HG03159 (cell line): ENCODE measurements at regions not wholly inside any gene's neighbourhood (a gene's known extent, or its start where the extent isn't known, plus 50 kb on each side); places are given as distances from the start of the nearest gene placed in this dataset.

ENCODE experiments used
- ATAC-seq: cut with Tn5 transposase; IDR thresholded peaks from one replicate; pipeline ENCODE4 v1.9.1; 2021; ENCODE audit warnings: mild to moderate bottlenecking, moderate library complexity; ENCODE audit not compliant: unreplicated experiment

DNA sequence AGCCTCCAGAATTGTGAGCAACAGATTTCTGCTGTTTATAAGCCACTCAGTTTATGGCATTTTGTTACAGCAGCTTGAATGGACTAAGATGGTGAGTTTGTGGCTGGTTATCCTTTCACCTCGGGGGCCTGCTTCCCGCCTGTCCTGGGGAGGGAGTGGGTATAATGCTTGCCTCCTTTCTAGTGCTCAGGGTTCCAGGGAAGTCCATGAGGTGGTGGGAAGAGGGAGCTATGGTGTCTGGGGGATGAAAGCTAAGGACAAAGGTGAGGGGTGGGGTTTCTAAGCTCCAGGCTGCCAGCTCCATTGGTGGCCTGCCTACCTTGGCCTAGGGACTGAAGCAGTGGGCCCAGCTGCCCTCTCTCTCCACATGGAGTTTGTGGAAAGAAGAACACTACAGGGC, 50.2 kb upstream of the SDK2 start:
- ATAC-seq, result no peak

DNA sequence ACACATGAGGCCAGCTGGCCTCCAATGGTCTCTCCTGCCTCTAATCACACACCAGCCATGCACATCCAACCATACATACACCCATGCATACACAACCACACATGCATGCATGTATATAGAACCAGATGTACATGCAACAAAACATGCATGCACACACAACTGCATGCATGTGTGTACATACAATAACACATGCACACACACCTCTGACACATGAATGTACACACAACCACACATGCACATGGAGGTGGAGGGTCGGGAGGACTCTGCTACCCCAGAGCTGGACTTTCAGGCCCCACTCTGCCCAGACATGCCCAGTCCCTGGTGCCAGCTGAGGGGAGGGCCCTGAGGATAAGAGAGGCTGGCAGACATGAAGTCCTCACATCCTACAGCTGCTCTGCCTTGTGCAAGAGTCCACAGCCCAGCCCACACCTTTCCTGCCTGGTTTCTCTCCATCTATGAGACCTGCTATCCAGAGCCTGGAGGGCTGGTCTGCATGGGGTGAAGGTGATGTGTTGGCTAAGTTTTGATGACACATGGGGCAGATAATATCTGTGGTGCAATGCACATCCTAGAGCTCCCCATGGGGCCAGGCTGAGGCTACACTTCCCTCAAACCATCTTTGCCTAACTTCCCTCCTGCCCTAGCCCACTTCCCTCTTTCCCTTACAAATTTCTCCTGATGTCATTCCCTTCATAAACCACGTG, 50.9 kb upstream of the SDK2 start:
- no peak for ATAC-seq

GRCh38 chr17:73696251-73696650, 52.0 kb upstream of the SDK2 start:
- ATAC-seq, result no peak

DNA sequence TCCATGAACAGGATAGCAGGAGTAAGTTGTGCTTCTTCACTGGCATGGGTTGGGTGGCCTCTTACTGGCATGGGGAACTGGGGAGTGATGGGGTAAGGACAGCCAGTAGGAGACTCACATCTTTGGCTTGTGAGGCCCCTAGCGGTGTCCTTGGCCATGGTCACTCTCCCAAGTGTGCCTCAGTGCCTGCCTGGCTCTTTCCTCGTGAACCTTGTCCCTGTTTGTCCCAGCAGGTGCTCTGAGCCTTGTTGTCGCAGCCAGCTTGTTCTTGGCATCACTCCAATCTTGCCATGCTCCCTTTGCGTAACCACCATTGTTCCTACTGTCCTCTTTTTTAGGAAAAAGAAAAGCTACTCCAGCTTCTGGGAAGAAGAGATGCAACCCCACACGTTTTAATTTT, 53.6 kb upstream of the SDK2 start:
- no peak for ATAC-seq

DNA sequence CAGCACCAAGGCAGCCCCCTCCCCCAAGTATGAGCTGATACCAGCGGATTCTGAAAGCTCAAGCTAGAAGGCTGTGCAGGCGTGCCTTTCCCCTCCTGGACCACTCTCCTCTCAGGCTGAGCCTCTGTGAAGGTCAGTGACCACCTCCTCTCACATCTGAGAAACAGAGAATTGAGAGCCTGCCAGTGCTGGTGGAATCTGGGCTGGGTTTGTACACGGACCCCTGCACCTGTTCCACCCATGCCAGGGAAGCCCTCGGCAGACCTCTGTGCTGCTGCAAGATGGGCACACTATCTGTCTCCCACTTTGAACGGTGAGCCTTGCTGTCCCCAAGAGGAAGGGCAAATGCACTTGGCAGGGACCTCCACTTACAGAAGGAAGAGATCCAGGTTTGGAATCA, 54.7 kb upstream of the SDK2 start:
- ATAC-seq, result no peak

DNA sequence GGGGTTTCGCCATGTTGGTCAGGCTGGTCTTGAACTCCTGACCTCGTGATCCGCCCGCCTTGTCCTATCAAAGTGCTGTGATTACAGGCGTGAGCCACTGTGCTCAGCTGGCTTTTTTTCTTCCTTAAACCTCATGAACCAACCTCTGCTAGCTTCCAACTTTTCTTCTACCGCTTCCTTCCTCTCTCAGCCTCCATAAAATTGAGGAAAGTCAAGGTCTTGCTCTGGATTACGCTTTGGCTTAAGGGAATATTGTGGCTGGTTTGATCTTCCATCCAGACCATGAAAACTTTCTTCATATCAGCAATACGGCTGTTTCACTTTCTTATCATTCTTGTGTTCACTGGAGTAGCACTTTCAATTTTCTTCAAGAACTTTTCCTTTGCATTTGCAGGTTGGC, 57.5 kb upstream of the SDK2 start:
- ATAC-seq, result no peak

DNA sequence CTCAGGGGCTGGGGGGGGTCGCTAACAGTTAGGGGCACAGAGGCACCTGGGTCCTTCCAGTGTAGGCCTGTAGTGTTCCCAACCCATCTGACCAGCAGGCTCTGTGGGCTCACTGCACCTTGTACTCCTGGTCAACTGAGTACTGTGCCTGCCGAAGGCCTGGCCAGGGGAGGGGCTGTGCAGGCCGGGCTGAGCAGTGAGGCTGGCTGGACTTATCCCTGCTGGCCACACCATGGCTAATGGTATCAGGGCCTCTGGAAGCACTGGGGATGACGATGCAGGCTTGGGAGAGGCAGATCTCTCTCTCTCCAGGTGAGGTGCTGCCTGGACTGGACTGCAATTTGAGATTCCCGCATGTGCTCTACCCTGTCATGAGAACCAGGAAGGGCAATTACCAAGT, 58.9 kb upstream of the SDK2 start:
- ATAC-seq, result no peak

- no peak for ATAC-seq
Observed at GRCh38 chr17:73703917-73704316, 59.7 kb upstream of the SDK2 start.

DNA sequence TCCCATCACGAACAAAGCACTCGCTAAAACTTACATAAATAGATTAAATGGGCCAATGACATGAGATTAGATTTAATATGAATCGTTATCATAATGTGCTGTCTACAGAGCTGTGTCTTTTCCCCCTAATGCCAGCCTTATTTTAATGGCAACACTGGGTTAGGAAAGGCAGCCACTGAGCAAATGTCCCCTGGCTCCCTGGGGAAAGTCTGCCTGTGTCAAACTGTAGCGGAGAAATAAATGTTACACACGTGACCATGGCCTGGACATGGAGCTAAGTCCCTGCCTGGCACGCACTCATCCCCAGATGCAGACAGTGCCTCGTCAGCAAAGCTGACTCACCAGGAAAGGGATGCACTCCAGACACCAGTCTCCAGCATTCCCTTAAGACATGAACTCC, 61.3 kb upstream of the SDK2 start:
- no peak for ATAC-seq

GRCh38 chr17:73706428-73706827, 62.2 kb upstream of the SDK2 start:
- ATAC-seq, result no peak

GRCh38 chr17:73706858-73707257, 62.6 kb upstream of the SDK2 start:
- ATAC-seq, result no peak

DNA sequence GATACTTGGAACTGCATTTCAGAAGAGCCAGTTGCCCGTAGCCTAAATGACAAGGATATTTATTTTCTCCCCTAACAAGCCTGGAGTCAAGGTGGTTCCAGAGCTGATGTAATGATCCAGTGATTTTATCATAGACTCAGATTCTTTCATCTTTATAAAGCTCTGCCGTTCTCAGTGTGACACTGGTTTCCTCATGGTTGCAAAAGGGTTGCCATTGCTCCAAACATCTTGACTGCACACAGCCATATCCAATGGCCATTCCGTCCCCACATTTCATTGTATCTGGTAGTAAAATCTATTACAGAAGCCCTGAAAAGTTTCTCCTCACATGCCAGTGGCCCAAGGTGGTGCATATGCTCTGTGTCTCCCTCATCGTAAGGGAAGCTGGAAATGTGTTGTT, 63.1 kb upstream of the SDK2 start:
- no peak for ATAC-seq

DNA sequence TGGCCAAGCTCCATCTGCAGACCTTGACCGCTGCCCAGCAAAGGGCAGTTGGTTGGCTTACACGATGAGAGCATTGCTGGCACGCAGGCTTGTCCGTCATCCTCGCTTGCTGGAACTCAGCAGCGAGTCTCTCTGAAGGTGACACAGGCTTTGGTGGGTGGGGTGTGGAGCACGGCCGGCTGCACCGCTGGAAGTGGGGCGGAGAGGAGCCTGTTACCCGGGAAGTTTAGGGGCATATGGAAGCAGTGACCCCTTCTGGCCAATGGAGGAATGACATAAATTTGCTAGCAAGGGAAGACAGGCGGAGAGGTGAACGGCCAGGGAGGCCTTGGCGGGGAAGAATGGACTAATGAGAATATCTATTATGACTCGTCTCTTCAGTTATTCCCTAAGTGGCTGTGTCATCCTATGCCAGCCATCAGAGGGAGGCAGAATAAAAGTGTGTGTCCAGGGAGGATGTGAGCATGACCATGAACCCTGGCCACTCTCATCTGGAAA, 65.9 kb upstream of the SDK2 start:
- peak; percentile 51 for ATAC-seq

- ATAC-seq, result peak; percentile 84
Observed at GRCh38 chr17:73711184-73711583, 66.9 kb upstream of the SDK2 start.

DNA sequence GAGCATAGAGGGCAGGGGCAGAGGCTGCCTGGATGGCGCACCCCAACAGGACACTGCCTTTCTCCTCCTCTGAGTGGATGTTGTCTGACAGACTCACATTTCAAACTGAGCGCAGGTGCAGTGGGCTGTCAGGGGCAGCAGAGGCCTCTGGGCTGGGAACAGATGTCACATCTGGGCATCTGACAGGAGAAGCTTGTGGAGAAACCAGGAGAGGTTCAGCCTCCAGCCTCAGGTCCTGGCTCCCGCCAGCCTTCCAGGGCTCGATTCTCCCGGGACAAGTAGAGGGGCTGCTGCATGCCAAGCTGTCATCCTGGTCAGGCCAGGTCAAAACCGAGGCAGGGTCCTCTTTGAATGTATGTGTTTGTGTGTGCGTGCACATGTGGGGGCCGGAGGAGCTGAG, 67.7 kb upstream of the SDK2 start:
- no peak for ATAC-seq

GRCh38 chr17:73713136-73713535, 68.9 kb upstream of the SDK2 start:
- ATAC-seq, result no peak

DNA sequence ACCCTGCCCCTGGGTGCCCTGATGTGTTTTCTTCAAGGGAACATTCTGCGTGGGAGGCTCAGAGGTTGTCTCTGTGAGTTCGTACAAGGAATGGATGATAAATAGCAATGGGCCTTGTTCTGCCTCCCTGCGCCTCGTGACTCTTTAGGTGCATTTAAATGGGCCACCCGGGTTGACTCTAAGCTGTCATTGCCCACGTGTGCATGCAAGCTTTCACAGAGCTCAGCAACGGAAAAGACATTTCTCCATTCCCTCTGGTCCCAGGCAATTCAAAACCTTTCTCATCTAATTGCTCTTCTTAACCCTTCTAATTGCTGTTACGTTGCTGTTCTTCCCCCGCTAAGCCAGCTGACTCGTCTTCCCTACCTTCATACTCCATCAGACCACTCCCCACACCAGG, 71.5 kb upstream of the SDK2 start:
- no peak for ATAC-seq

DNA sequence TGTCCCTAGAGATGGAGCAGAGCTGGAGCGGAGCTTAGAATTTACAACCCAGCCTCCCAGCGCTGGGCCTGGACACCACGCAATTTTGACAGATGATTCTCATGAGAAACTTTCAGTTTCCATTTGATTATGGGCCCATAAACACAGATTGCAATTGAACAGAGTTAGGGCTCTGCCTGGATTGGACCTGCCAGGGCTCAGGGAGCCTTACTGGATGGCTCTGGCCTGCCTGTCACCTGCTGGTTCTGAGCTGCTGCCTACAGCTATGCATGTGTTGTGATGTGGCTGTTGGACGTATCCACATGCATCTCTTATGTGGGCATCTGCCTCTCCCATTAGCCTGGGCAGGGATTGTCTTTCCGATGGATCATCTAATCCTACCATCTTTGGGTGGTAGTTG, 73.4 kb upstream of the SDK2 start:
- ATAC-seq, result no peak

DNA sequence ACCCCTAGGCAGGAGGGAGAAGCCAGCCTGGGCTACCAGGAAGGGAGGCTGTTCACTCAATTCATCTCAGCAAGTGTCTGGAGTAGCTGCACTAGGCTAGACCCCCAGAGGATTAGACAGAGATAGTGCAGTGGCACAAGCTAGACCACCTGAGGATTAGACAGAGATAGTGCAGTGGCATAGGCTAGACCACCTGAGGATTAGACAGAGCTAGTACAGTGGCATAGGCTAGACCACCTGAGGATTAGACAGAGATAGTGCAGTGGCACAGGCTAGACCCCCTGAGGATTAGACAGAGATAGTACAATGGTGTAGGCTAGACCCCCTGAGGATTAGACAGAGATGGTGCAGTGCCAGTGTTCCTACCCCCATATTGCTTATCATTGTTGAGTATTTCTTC, 74.1 kb upstream of the SDK2 start:
- no peak for ATAC-seq

GRCh38 chr17:73718912-73719311, 74.7 kb upstream of the SDK2 start:
- no peak for ATAC-seq

DNA sequence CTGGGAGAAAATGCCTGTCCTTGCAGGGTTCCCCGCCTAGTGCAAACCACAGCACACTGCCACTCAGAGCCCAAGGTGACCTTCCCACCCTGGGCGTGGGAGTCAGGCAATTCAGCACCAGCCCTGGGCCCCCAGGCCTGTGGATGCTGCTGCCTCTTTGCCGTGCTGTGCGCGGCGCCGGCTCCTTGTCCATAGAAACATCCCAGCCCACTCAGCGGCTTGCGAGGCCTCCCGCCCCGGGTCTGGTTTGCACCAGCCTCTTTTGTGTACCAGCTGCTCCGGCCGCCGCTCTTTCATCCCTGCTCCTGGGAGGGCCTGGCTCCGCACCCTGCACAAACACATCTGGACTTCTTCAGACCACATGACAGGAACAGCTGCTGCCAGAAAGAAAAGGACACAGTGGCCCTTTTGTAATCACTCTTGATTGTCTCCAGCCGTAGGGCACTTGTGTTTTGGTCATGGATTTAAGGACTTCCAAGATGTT, 75.4 kb upstream of the SDK2 start:
- ATAC-seq, result no peak

GRCh38 chr17:73720187-73720834, 76.1 kb upstream of the SDK2 start:
- no peak for ATAC-seq

DNA sequence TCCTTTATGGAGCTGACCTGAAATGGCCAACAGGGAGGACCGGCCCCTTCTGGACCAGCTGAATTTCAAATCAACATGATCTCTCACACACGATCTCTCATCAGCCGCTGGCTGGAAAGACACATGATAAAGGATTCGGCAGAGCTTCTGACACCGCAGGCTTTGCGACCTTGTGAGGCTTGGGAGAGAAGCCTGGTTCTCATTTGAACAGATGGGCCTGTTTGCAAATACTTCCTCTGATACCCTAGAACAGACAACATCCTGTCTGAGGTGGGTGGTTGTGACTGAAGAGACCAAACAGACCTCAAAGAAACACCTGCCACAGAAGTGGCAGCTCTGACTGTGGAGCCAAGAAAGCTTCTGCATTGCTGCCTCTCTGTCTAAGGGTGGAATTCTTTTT, 77.9 kb upstream of the SDK2 start:
- no peak for ATAC-seq
